AG04450 (cell line): ENCODE measurements at regions not wholly inside any gene's neighbourhood (a gene's known extent, or its start where the extent isn't known, plus 50 kb on each side); places are given as distances from the start of the nearest gene placed in this dataset.

ENCODE experiments used
- CTCF ChIA-PET: fragments of 300-600, 350-600 bp; formaldehyde crosslinking; extraction: SDS; loops from one replicate; lab custom pipeline; 2022; ENCODE audit warnings: antibody characterized with exemption, inconsistent platforms; lab: Charles Lee
- POLR2A ChIA-PET: fragments of 350-600 bp; formaldehyde crosslinking; extraction: SDS; loops from one replicate; lab custom pipeline; 2021; ENCODE audit warnings: antibody characterized with exemption, inconsistent platforms; lab: Yijun Ruan, JAX
- DNase-seq: peaks from one replicate; pipeline ENCODE4 v3.0.0-alpha.2; 2011; ENCODE audit warnings: low read depth, low spot score
- H3K27ac ChIP-seq: one replicate; pipeline ENCODE4 v1.5.1; 2012; ENCODE audit warnings: low read depth, low read length, control low read depth
- H3K27me3 ChIP-seq: one replicate; pipeline ENCODE4 v1.6.0; 2012; ENCODE audit warnings: low read length; ENCODE audit not compliant: control insufficient read depth, insufficient read depth
- H3K4me3 ChIP-seq: 2 replicates; pipeline ENCODE4 v1.5.1; 2011; ENCODE audit warnings: mild to moderate bottlenecking, low read depth, low read length, control low read depth
- H3K9me3 ChIP-seq: 2 replicates; pipeline ENCODE4 v1.5.1; 2012; ENCODE audit warnings: low read length; ENCODE audit not compliant: control insufficient read depth, insufficient read depth
- CTCF ChIP-seq: IDR thresholded peaks from 2 replicates; pipeline ENCODE4 v1.5.1; 2011; ENCODE audit warnings: low read depth, low read length, control low read depth, inconsistent platforms

GRCh38 chr9:7947577-7947976 lies 148.0 kb upstream of the DMAC1 start:
- no peaks in the 10 kb centered on the region for H3K9me3 ChIP-seq
- no peak for DNase-seq
- CTCF ChIA-PET, result no interaction called here

DNA sequence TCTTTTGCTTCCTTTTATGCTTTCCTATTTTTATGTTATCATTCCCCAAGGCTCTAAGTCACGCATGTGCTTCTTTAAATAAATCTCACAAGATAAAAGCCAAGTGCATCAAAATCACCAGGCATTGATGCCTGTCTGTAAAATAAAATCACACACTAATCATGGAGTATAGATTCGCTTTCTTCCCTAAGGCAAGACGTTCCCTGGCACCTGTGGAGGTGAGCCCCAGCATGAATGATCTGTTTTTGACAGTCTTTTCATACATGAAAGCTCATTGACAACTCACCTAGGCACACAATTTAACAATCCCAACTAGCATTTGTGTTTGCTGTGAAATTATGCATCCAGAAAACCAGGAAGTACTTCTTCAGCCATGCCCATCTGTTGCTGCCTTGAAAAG lies 146.9 kb upstream of the DMAC1 start:
- ChIA-PET CTCF (no interaction called here), POLR2A (no interaction called here)
- H3K9me3 ChIP-seq, result no peaks in the 10 kb centered on the region
- no peak overlapping the region for H3K27ac ChIP-seq
- H3K4me3 ChIP-seq, result no peak overlapping the region
- TF ChIP-seq CTCF, result no peak
- no peak for DNase-seq
- H3K27me3 ChIP-seq, result no peaks in the 10 kb centered on the region

More at GRCh38 chr9:7947577-7947976, 148.0 kb upstream of the DMAC1 start:
- H3K27me3 ChIP-seq, result no peaks in the 10 kb centered on the region
- POLR2A ChIA-PET, result no interaction called here
- no peak overlapping the region for H3K27ac ChIP-seq
- no peak for TF ChIP-seq CTCF
- no peak overlapping the region for H3K4me3 ChIP-seq

DNA sequence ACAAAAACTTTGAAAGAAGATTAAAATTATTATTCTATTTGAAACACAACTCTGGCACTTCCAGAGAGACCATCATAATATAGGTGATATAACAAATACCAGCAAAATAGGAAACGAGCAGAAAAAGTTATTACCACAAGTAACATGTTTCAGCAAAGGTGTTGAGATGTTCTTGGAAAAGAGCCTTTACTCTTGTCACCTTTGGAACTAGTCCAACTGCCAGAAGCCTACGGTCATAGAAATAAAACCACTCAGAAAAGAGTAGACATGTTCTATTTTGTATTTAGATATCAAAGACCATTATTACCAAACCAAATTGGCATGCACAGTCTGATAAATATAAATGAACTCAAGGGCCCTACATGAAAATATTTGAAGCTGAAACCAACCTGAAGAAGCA lies 145.0 kb upstream of the DMAC1 start:
- Histone ChIP-seq H3K9me3 (peaks cover 2% of the 10 kb centered on the region; the same call in 1 of the 2 replicates), H3K4me3 (no peak overlapping the region), H3K27ac (no peak overlapping the region), H3K27me3 (no peaks in the 10 kb centered on the region)
- DNase-seq, result no peak
- POLR2A ChIA-PET, result no interaction called here
- CTCF ChIA-PET, result no interaction called here
- TF ChIP-seq CTCF, result no peak

DNA sequence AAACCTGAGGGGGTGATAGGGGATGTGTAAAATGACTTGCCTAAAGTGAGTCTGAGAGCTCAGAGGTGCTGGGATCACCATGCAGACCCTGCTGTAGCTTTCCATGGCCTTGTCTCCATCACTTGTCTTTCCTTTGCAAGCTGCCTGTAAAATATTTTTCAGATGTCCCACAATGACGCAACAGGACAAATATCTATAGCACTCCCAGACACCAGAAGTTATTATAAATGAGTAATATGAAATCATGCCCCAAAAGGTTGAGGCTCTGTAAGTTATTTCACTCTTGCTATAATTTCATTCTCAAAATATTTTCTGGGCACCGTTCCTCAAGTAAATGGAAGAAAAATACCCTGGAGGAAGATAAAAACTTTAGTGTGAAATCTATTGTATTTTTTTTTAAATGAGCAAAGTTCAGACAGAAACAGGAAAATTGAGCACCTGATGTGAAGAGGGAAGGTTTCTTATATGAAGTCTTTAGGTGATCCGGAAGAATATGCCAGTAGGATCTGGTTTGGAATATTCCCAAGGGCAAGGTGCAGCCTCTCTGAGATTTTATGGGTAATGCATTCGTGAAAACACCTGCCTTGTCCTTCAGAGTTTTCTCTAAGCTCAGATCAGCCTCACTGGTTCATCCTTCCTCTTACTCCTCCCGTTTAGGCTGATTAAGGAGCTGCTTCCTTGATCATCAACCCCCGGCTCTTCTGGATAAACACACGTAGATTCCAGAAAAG lies 138.3 kb upstream of the DMAC1 start:
- Histone ChIP-seq H3K9me3 (peaks cover 8% of the 10 kb centered on the region), H3K27ac (no peak overlapping the region), H3K27me3 (no peaks in the 10 kb centered on the region), H3K4me3 (no peak overlapping the region)
- CTCF ChIA-PET, result interaction anchor here (0.6 kb wide), 1 partner anchor 982 kb away, joined by 6 read pairs; no protein-coding TSS in a partner anchor
- DNase-seq, result no peak
- no peak for TF ChIP-seq CTCF
- POLR2A ChIA-PET, result no interaction called here

GRCh38 chr9:7936996-7937395 lies 137.4 kb upstream of the DMAC1 start:
- Histone ChIP-seq H3K9me3 (peaks cover 8% of the 10 kb centered on the region), H3K27ac (no peak overlapping the region), H3K27me3 (no peaks in the 10 kb centered on the region), H3K4me3 (no peak overlapping the region)
- POLR2A ChIA-PET, result no interaction called here
- CTCF ChIA-PET, result no interaction called here
- no peak for TF ChIP-seq CTCF
- no peak for DNase-seq
